Skeletal muscle cell (primary cell): ENCODE measurements at regions not wholly inside any gene's neighbourhood (a gene's known extent, or its start where the extent isn't known, plus 50 kb on each side); places are given as distances from the start of the nearest gene placed in this dataset.
"Not testable (repeated sequence)": the region's sequence is repeated elsewhere in the genome, so short reads cannot be mapped to it uniquely, and the experiment has no call there.

Source experiments
- DNase-seq: peaks from one replicate; pipeline ENCODE4 v3.0.0-alpha.2; 2010; ENCODE audit warnings: low read depth
- H3K4me3 ChIP-seq: 2 replicates; pipeline ENCODE4 v1.5.1; 2011; ENCODE audit warnings: low read depth, mild to moderate bottlenecking, control low read depth, low read length, moderate library complexity

DNA sequence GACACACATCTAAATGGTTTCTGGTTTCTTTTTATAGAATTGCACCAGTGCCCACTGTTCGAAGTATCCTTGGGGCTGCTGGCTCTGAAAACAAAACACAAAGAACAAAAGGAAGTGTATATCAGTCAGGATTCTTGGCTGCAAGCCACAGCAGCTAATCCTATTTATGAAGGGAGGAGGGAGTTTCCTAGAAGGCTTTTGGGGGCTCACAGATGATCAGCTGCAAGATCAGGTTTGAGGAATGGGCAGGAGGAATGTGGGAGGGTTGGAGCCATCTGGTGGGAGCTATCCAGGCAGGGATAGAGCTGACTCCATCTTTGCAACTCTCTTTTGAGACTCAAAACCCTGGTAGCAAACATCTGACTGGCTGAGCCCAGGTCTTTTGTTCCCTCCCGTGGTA lies 118.3 kb upstream of the EEF2KMT start:
- H3K4me3 ChIP-seq: no peak overlapping the region
- DNase-seq: no peak

DNA sequence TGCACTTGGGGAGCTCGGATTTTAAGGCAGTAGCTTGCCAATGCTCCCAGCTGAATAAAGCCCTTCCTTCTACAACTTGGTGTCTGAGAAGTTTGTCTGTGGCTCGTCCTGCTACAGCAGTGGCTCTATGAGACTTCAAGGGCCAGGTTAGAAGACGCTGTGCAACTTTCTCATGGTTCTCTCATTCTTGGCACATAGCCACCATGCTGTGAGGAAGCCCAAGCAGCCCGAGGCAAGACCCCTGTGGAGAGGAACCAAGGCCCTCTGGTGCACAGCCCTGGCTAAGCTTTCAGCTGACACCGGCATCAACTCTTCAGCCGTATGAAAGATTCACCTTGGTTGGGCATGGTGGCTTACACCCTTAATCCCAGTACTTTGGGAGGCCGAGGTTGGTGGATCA lies 116.9 kb upstream of the EEF2KMT start:
- DNase-seq: no peak
- no peak overlapping the region for H3K4me3 ChIP-seq

DNA sequence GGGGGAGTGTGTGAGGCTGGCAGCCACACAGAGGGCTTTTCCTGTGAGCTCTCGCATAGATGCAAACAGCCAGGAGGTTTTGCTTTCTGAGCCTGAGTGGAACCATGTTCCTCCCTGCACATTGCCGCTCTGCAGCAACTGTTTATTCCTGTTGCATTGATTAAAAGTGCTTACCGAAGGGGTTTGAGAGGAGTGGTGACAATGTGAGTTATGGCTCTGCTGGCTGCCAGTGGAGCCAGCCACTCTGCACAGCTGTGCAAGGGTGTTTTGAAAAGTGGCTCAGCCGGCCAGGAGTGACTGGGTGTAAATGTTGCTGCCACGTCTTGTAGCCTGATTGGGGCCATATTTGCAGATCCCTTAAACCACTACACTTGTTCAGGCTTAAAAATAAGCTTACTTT lies 114.9 kb upstream of the EEF2KMT start:
- DNase-seq, H3K4me3 ChIP-seq: not testable (repeated sequence)

DNA sequence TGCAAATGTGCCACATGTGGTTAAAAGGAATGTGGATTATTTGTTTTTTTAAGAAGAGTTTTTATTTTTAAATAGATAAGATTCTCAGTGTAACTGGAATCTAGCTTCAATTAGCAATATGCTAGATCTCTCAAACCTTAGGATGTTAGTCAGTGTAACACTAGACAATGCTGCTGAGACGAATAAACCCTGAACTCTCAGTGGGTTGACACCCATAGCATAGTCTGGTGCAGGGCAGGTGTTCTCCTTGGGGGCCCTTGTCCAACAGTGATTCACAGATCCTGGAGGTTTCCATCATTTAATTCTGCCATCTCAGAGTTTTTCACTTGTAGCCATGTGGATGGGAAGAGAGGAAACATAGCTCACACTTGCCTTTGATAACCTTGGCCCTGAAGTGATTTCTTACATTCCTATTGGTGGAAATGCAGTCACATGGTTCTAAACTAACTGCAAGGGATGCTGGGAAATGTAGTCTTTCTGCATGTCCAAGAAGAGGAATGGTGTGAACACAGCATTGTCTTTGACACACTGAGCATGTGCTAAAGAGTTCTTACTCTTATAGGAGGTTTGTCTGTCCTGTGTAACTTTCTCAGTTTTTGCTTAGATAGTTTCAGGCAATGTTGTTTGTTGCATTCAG lies 110.4 kb upstream of the EEF2KMT start:
- not testable (repeated sequence) for DNase-seq, H3K4me3 ChIP-seq

DNA sequence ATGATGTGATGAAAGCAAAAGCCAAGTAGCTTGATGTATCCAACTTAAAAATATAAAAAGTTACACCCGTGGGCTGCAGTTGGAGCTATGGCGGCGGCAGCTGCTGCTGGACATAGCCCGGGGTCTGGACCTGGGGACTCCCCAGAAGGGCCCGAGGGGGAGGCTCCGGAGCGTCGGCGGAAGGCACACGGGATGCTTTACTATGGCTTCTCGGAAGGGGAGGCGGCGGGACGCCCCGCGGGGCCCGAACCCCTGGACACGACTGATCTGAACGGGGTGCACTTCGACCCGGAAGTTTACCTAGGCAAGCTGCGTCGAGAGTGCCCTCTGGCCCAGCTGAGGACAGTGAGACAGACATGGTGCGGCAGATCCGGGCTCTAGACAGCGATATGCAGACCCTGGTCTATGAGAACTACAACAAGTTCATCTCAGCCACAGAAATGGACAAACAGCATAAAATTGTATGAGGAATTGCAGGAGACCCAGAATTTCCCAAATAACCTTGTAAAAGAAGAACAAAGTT lies 109.5 kb upstream of the EEF2KMT start:
- no peak for DNase-seq

DNA sequence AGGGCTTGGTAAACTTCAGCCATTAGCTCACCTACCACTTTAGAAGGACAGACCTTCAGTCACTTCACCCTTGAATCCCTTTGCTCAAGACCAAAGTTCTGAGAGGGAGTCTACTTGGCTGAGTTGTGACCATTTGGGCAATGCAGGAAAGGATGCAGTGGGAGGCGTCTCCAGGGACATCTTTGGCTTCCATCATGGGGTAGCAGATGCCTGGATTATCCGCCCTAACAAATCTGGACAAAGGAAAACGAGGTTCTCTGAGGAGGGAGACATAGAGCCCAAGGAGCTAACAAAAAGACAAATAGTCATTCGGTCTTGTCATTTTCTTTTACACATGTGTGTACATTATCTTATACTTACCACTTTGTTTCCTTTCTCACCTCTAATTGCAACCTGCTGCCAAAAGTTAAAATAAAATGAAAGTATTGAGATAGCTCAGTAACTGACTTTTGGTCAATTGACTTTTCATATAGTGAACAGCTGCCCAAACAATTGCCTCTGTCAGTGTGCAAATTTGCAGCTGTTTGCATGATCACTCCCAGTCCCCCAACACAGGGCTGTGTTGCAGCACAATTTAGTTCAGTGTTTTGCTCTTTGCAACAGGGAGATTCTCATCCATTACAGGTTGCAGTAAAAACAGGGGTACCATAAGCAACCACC lies 108.9 kb upstream of the EEF2KMT start:
- DNase-seq: no peak
- H3K4me3 ChIP-seq: no peak overlapping the region

More for the DNA sequence above, 109.5 kb upstream of the EEF2KMT start:
- H3K4me3 ChIP-seq: no peak overlapping the region

DNA sequence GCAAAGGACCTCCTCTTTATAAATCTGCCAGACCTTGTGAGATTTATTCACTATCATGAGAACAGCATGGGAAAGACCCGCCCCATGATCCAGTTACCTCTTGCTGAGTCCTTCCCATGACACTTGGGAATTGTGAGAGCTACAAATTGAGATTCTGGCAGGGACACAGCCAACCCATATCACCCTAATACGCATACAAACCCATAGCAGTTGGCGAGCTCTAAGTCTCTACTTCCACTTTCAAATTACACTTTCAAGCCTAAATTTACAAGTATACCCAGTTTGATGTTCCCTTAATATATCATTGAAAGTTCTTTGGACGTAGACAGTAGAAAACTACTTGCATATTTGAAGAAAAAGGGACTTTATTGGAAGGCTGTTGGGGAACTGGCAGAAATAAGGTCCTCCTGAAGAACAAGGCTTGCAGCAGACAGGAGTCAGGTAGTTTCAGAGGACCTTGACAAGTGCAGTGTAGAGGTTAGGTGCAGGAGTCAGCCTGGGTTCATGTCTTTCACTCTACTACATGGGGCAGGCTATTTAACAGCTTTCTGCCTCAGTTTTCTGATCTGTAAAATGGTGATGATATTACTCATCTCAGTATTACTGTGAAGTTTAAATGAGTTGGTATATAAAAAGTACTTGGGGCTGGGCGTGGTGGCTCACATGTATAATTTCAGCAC lies 107.9 kb upstream of the EEF2KMT start:
- DNase-seq: no peak
- H3K4me3 ChIP-seq: no peak overlapping the region

DNA sequence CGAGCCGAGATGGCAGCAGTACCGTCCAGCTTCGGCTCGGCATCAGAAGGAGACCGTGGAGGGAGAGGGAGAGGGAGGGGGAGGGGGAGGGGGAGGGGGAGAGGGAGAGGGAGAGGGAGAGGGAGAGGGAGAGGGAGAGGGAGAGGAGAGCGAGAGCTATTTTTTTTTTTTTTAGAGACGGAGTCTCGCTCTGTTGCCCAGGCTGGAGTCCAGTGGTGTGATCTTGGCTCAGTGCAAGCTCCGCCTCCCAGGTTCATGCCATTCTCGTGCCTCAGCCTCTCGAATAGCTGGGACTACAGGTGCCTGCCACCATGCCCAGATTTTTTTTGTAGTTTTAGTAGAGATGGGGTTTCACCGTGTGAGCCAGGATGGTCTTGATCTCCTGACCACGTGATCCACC lies 106.1 kb upstream of the EEF2KMT start:
- not testable (repeated sequence) for H3K4me3 ChIP-seq

DNA sequence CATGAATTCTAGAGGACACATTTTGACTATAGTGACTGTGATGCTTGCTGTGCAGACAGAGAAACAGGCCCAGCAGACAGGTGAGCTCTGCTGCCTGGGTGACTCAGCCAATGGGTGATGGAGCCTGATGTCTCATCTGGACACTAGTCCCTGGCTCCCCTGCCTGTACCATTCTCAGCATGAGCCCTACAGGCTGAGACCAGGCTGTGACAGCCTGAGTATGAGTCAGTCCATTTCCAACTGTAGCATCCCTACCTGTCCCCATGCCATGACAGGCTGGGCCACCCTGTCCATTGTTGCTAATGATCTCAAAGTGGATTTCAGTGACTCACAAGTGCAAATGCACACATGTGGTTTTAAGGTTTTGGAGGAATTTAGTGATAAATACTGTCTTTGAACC lies 102.5 kb upstream of the EEF2KMT start:
- no peak overlapping the region for H3K4me3 ChIP-seq
- DNase-seq: no peak

More for the DNA sequence above, 106.1 kb upstream of the EEF2KMT start:
- DNase-seq: not testable (repeated sequence)

DNA sequence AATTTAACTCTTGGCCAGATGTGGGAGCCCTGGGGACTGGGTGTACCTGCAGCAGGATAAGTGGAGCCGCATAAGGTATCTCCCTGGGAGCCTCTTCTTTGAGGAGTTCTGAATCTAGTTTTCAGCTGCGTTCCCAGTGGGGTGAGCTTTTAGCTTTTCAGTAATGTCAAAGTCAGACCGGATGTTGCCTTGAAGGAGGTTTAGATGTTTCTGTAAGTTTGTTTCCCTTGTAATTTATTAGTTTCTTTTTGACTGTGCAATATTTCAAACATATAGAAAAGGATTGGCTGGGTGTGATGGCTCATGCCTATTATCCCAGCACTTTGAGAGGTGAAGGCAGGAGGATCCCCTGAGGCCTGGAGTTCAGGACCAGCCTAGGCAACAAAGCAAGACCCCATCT lies 98.6 kb upstream of the EEF2KMT start:
- H3K4me3 ChIP-seq: no peak overlapping the region
- no peak for DNase-seq

DNA sequence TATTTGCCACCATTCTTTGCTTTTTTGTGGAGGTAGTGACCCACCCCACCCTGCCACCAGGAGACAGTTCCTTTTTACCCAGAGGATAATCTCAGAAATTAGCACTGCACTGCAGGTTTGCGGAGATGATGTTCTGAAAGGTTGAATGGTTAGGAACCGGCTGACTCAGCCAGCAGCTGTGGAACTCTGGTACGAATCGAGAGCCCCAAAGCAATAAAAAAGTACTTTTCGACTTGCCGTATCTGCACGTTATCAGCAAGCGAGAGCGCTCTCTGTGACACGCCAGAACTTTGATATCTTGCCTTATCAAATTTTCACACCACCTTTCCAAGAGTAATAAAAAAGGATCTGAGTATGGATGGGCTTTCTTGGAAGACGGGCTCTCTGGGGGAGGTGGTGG lies 96.3 kb upstream of the EEF2KMT start:
- DNase-seq: no peak
- no peak overlapping the region for H3K4me3 ChIP-seq

DNA sequence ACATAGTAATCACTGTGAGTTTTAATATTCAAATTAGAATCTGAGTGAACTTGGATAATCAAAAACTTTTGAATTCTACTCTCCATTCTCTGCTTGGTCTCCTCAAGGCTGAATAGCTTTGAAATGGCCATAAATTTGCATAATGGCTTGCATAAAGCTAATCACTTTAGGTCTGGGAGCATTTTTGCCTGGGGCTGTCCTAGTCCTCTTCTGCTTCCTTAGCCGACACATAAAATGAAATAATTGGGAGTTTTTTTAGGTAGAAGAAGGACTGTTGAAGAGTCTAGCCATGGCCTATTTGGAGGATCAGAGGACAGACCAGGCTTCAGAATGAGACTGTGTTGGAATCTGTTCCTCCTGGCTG lies 91.4 kb upstream of the EEF2KMT start:
- DNase-seq: no peak
- H3K4me3 ChIP-seq: no peak overlapping the region

DNA sequence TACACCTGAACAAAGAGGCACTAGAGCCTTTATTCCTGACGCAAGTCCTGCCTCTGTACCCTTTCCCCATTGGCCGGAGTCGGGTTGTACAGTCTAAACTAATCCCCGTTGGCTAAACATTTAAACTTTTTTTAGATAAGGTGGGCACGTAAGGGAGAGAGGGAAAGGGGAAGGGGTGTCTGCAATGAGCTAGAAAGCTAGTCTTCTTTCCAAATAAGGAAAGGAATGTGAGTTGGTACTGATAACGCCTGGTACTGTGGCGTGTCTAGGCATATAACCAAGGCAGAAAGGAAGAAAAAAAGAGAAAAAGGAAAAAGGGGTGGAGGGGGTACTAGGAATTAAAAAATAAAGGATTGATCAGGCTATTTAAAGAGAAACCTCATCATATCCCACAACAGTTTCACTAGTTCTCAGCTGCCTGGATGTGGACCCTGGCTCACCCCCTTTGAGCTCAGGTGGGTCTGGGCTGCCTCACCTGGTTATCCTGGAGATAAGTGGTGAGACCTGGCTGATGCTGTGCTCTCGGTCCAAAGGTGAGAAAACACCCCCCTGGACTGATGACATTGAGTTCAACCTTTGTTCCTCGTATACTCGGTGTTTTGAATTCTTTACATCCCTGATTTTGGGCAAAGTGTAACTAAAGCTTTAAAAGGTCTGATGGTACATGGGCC lies 90.9 kb upstream of the EEF2KMT start:
- H3K4me3 ChIP-seq: no peak overlapping the region
- no peak for DNase-seq

DNA sequence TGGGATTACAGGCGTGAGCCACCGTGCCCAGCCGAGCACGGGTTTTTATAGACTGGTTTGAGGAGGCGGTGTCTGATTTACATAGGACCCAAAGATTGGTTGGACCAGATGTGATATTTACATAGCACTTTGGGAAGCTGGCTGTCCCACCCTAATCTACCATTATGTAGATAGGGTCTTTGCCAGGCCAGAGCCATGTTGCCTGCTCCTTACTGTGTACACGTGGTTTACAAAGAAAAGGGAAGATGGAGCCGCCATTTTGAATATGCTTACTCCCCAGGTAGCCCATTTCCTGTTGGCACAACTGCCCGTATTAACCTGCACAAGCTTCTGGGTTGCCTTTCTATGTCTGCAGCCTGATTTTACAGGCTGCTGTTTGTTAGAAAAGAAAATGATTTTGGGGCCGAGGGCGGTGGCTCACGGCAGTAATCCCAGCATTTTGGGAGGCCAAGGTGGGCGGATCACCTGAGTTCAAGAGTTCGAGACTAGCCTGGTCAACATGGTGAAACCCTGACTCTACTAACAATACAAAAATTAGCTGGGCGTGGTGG lies 89.9 kb upstream of the EEF2KMT start:
- DNase-seq: no peak
- no peak overlapping the region for H3K4me3 ChIP-seq

DNA sequence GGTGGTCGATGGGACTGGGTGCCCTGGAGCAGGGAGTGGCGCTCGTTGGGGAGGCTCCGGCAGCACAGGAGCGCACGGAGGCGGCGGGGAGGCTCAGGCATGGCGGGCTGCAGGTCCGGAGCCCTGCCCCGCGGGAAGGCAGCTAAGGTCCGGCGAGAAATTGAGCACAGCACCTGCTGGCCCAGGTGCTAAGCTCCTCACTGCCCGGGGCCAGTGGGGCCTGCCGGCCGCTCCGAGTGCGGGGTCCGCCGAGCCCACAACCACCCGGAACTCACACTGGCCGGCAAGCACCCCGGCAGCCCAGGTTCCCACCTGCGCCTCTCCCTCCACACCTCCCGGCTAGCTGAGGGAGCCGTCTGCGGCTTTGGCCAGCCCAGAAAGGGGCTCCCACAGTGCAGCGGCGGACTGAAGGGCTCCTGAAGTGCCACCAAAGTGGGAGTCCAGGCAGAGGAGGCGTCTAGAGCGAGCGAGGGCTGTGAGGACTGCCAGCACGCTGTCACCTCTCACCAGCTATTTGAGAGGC lies 88.8 kb upstream of the EEF2KMT start:
- H3K4me3 ChIP-seq: no peak overlapping the region
- no peak for DNase-seq

DNA sequence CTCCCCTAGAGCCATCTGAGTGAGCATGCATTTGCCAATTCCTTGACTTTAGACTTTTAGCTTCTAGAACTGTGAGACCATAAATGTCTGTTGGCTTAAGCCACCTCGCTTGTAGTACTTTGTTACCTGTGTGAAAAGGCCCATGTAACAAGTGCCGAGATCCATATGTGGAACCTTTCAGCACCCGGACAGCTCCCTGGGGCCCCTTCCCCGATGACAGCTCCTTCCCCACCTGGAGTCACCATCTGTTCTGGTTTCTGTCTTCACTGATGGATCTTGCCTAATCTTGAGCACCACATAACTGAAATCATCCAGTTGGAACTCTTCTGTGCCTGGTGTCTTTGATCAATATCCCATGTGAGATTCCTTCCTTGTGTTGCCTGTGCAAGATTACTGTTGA lies 78.9 kb upstream of the EEF2KMT start:
- H3K4me3 ChIP-seq: no peak overlapping the region
- DNase-seq: no peak

DNA sequence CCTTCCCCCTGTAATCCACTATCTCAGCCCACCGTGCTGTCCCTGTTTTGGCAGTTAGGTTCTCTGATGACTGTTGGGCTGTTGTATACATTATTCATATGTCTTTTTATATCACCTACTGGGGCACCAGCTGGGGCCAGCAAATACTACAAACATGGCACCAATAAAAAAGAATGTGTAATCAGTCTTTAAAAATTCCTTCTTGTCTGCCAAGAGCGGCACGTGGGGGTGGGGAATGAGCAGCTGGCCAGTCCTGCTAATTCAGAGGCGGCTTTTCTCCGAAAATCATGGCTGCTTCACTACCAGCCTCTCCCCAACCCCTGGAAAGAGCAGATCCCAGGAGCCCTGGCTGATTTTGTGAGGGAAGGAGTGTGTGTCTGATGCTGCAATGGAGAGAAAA lies 77.7 kb upstream of the EEF2KMT start:
- no peak for DNase-seq
- H3K4me3 ChIP-seq: no peak overlapping the region

DNA sequence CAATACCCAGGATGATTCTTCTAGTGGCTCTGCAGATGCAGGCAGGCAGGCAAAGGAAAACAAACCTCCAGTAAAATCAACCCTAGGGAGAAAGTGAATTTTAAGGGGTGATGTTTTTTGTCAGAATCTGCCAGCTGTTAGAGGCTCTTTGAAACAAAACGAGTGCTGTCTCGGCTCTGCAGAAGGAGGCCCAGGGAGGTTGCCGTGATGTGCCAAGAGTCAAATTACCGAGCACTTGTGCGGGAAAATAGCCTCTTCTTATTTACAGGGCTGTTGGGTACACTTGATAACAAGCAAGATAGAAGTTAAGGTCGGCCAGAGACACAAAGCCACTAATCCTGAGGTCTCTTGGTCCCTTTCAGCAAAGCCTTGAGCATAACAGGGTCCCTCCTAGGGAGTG lies 68.9 kb upstream of the EEF2KMT start:
- no peak for DNase-seq
- no peak overlapping the region for H3K4me3 ChIP-seq

DNA sequence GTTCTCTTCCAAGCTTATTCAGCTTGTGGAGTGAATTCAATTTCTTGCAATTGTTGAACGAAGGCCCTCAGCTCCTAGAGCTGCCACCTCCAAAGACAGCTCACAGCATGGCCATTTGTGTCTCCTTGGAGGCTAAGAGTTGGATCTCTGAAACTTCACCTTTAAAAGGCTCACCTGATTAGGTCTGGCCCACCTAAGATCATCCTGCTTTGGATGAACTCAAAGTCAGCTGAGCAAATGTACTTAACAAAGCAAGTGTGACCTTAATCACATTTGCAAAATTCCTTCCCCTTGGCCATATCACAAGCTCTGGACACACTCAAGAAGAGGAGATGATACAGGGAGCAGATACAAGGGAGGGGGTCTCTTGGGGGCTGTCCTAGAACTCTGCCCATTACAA lies 67.8 kb upstream of the EEF2KMT start:
- not testable (repeated sequence) for H3K4me3 ChIP-seq, DNase-seq

DNA sequence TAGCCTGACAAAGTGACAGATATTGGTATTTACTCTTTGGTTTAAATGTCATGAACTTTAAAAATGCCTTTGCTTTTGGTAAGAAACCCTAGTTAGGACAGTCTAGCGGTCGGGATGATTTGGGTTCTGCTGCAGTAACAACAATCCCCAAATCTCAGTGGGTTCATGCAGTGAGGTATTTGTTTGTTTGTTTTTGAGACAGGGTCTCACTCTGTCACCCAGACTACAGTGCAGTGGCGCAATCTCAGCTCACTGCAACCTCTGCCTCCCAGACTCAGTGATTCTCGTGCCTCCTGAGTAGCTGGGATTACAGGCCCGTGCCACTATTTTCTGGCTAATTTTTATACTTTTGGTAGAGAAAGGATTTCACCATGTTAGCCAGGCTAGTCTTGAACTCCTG lies 65.2 kb upstream of the EEF2KMT start:
- DNase-seq, H3K4me3 ChIP-seq: not testable (repeated sequence)
